Vagina (tissue), 2 donors: ENCODE measurements at regions not wholly inside any gene's neighbourhood (a gene's known extent, or its start where the extent isn't known, plus 50 kb on each side); places are given as distances from the start of the nearest gene placed in this dataset.

Experiments
- CTCF ChIP-seq, 3 experiments: fragments of 450-650 bp in 2 of 3; fragments of 200-600 bp in 1 of 3; sonication (generic) in 1 of 3; IDR thresholded peaks; one replicate each; pipeline ENCODE4 v1.5.1; 2017 to 2019; ENCODE audit warnings: antibody characterized with exemption in 3 of 3, mild to moderate bottlenecking in 2 of 3, moderate library complexity in 2 of 3
- POLR2A ChIP-seq, 2 donors: fragments of 450-650 bp; IDR thresholded peaks; one replicate each; pipeline ENCODE4 v1.6.1; 2017; ENCODE audit warnings: antibody characterized with exemption in 2 of 2, mild to moderate bottlenecking in 2 of 2, moderate library complexity in 2 of 2
- POLR2AphosphoS5 ChIP-seq, 2 donors: sonication (generic); formaldehyde crosslinking; IDR thresholded peaks; one replicate each; pipeline ENCODE4 v1.9.0; 2017; ENCODE audit warnings: antibody characterized with exemption in 2 of 2, mild to moderate bottlenecking in 2 of 2, low read depth in 1 of 2; ENCODE audit not compliant: insufficient read depth in 1 of 2

GRCh38 chr11:30147293-30147692 lies 83.5 kb upstream of the FSHB start:
- TF ChIP-seq CTCF (IDR thresholded peaks at IDR 0.05) (no peak), POLR2A (IDR thresholded peaks at IDR 0.05) (no peak), POLR2AphosphoS5 (IDR thresholded peaks at IDR 0.05; ENCODE audit: insufficient read depth in 1 of 2, low read depth in 1 of 2) (no peak)
